Upper lobe of left lung (tissue), 4 donors: ENCODE measurements at regions not wholly inside any gene's neighbourhood (a gene's known extent, or its start where the extent isn't known, plus 50 kb on each side); places are given as distances from the start of the nearest gene placed in this dataset.

Experiments used
- CTCF ChIP-seq, 6 experiments: fragments of 450-650 bp in 4 of 6; fragments of 200-600 bp in 2 of 6; sonication (generic) in 2 of 6; IDR thresholded peaks; one replicate each; pipeline ENCODE4 v1.5.1; 2016 to 2019; ENCODE audit warnings: antibody characterized with exemption in 6 of 6
- POLR2A ChIP-seq, 4 donors: fragments of 450-650 bp; IDR thresholded peaks; one replicate each; pipeline ENCODE4 v1.5.1; 2016 to 2017; ENCODE audit warnings: antibody characterized with exemption in 4 of 4, mild to moderate bottlenecking in 2 of 4
- POLR2AphosphoS5 ChIP-seq, 2 donors: sonication (generic); formaldehyde crosslinking; IDR thresholded peaks; one replicate each; pipeline ENCODE4 v1.5.1; 2017; ENCODE audit warnings: antibody characterized with exemption in 2 of 2

DNA sequence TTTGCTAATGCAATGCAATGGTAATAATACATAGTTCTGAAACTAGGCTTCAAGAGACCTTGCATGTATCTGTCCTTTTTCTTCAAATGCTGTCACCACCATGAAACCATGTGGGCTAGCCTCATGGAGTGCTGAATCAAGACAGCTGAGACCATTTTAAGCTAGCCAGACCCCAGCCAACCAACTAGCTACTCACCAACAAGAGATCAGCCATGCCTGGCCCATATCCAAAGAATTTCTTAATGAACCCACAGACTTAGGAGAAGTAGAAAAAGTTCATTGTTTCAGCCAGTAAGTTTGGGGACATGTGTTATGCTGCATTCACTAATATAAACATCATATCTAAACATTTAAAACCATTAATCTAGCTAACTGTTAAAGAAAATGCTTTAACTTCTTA, 139.8 kb upstream of the EDIL3 start:
- TF ChIP-seq CTCF (IDR thresholded peaks at IDR 0.05) (no peak), POLR2AphosphoS5 (IDR thresholded peaks at IDR 0.05) (no peak), POLR2A (IDR thresholded peaks at IDR 0.05) (no peak)
